ENCODE measurements at regions not wholly inside any gene's neighbourhood (a gene's known extent, or its start where the extent isn't known, plus 50 kb on each side); places are given as distances from the start of the nearest gene placed in this dataset.

DNA sequence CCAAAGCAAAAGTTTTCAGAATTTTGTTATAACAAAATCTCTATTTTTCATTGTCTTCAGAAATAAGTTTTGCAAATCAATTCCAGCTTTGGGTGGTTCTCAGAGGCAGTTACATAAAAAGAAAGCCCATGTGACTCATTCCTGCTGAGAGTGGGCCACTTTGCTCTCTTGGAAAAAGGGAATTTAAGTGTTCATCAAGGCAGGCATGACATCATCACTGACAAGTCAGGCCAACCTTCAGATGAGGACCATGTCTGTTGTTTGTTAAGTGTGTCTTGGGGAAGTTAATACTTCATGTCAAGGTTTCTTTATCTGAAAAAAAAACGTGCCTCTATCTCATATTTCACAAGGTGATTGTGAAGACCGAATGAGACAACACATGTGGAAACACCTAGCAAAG is 519.8 kb upstream of the TMPO start:
- TF ChIP-seq, protein P1, sequence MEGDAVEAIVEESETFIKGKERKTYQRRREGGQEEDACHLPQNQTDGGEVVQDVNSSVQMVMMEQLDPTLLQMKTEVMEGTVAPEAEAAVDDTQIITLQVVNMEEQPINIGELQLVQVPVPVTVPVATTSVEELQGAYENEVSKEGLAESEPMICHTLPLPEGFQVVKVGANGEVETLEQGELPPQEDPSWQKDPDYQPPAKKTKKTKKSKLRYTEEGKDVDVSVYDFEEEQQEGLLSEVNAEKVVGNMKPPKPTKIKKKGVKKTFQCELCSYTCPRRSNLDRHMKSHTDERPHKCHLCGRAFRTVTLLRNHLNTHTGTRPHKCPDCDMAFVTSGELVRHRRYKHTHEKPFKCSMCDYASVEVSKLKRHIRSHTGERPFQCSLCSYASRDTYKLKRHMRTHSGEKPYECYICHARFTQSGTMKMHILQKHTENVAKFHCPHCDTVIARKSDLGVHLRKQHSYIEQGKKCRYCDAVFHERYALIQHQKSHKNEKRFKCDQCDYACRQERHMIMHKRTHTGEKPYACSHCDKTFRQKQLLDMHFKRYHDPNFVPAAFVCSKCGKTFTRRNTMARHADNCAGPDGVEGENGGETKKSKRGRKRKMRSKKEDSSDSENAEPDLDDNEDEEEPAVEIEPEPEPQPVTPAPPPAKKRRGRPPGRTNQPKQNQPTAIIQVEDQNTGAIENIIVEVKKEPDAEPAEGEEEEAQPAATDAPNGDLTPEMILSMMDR (IDR thresholded peaks at IDR 0.05; ENCODE audit: insufficient read depth, low read length, poor library complexity, severe bottlenecking), result no peak
- TF ChIP-seq EZH2phosphoT487 (conservative IDR thresholded peaks at IDR 0.05; ENCODE audit: low read length), result no peak
